Smooth muscle cell (in vitro differentiated cells): ENCODE measurements at regions not wholly inside any gene's neighbourhood (a gene's known extent, or its start where the extent isn't known, plus 50 kb on each side); places are given as distances from the start of the nearest gene placed in this dataset.

Experiments
- DNase-seq: peaks from one replicate; lab custom pipeline; 2025; ENCODE audit not compliant: unreplicated experiment; lab: John Stamatoyannopoulos, UW
- H2AFZ ChIP-seq: fragments of 200-600 bp; sonication (generic); 2 replicates; pipeline ENCODE4 v1.6.0; 2016; ENCODE audit warnings: antibody characterized with exemption, low read depth, mild to moderate bottlenecking
- H3F3A ChIP-seq: fragments of 200-600 bp; sonication (generic); 2 replicates; pipeline ENCODE4 v1.6.0; 2017; ENCODE audit warnings: antibody characterized with exemption, low read depth
- H3K27ac ChIP-seq: fragments of 200-600 bp; sonication (generic); 2 replicates; pipeline ENCODE4 v1.5.1; 2016; ENCODE audit warnings: low read depth, mild to moderate bottlenecking
- H3K27me3 ChIP-seq: fragments of 200-600 bp; sonication (generic); 2 replicates; pipeline ENCODE4 v1.6.1; 2016; ENCODE audit warnings: low read depth, mild to moderate bottlenecking
- H3K36me3 ChIP-seq: fragments of 200-600 bp; sonication (generic); 2 replicates; pipeline ENCODE4 v1.5.1; 2016; ENCODE audit warnings: low read depth
- H3K4me1 ChIP-seq: fragments of 200-600 bp; sonication (generic); 2 replicates; pipeline ENCODE4 v1.5.1; 2016; ENCODE audit warnings: low read depth
- H3K4me2 ChIP-seq: fragments of 200-600 bp; sonication (generic); 2 replicates; pipeline ENCODE4 v1.6.0; 2016; ENCODE audit warnings: mild to moderate bottlenecking
- H3K4me3 ChIP-seq: fragments of 200-600 bp; sonication (generic); 2 replicates; pipeline ENCODE4 v1.5.1; 2016; ENCODE audit warnings: mild to moderate bottlenecking
- H3K79me2 ChIP-seq: fragments of 200-600 bp; sonication (generic); 2 replicates; pipeline ENCODE4 v1.6.0; 2016; ENCODE audit warnings: low read depth, mild to moderate bottlenecking
- H3K9ac ChIP-seq: fragments of 200-600 bp; sonication (generic); 2 replicates; pipeline ENCODE4 v1.6.0; 2016; ENCODE audit warnings: low read depth
- H3K9me3 ChIP-seq: fragments of 200-600 bp; sonication (generic); replicated peaks from 2 replicates; pipeline ENCODE4 v1.5.1; 2016; ENCODE audit warnings: low read depth
- H4K20me1 ChIP-seq: fragments of 200-600 bp; sonication (generic); 2 replicates; pipeline ENCODE4 v1.6.0; 2016; ENCODE audit warnings: low read depth
- WGBS: methylation state at CpG from one replicate; pipeline ENCODE4 v1.1.7; 2016; ENCODE audit warnings: low lambda C conversion rate; 5-methylcytosine and 5-hydroxymethylcytosine counted together
- TF ChIP-seq, protein P1 (sequence below): fragments of 200-600 bp; sonication (generic); IDR thresholded peaks from 2 replicates; pipeline ENCODE4 v1.5.1; 2017; ENCODE audit warnings: borderline replicate concordance, mild to moderate bottlenecking, antibody characterized with exemption; ENCODE audit not compliant: insufficient read depth, poor library complexity, severe bottlenecking

DNA sequence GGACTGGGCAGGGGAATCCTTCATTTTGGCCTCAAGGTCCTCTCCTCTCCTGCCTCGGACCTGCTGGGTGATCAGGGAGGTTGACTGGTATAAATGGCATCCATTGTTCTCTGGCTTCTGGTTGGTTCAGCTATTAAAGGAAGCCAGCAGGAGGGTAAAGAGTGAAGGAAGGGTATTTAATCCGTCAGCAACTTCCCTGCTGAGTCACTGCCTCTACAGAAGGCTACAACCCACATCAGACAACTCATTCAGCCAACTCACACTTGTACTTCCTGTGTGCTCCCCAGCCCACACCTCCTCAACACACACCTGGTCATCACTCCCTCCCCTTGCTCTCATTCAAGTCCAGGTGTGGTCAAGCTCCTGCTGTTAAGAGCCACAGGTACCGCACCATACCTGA lies 68.3 kb upstream of the MRPS9 start:
- TF ChIP-seq, protein P1, sequence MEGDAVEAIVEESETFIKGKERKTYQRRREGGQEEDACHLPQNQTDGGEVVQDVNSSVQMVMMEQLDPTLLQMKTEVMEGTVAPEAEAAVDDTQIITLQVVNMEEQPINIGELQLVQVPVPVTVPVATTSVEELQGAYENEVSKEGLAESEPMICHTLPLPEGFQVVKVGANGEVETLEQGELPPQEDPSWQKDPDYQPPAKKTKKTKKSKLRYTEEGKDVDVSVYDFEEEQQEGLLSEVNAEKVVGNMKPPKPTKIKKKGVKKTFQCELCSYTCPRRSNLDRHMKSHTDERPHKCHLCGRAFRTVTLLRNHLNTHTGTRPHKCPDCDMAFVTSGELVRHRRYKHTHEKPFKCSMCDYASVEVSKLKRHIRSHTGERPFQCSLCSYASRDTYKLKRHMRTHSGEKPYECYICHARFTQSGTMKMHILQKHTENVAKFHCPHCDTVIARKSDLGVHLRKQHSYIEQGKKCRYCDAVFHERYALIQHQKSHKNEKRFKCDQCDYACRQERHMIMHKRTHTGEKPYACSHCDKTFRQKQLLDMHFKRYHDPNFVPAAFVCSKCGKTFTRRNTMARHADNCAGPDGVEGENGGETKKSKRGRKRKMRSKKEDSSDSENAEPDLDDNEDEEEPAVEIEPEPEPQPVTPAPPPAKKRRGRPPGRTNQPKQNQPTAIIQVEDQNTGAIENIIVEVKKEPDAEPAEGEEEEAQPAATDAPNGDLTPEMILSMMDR = no peak
- 51% methylated on average over 3 of the region's 3 CpGs for WGBS
- Histone ChIP-seq H3K27me3 (no peaks in the 10 kb centered on the region), H3K9me3 (no peaks in the 10 kb centered on the region), H3K79me2 (no peaks in the 10 kb centered on the region), H3K9ac (no peak overlapping the region), H3K36me3 (no peaks in the 10 kb centered on the region), H3K4me3 (no peak overlapping the region), H3K4me1 (no peaks in the 10 kb centered on the region), H3F3A (no peaks in the 10 kb centered on the region), H3K27ac (no peak overlapping the region), H3K4me2 (no peak overlapping the region), H4K20me1 (no peaks in the 10 kb centered on the region), H2AFZ (no peak overlapping the region)
- DNase-seq = no peak

DNA sequence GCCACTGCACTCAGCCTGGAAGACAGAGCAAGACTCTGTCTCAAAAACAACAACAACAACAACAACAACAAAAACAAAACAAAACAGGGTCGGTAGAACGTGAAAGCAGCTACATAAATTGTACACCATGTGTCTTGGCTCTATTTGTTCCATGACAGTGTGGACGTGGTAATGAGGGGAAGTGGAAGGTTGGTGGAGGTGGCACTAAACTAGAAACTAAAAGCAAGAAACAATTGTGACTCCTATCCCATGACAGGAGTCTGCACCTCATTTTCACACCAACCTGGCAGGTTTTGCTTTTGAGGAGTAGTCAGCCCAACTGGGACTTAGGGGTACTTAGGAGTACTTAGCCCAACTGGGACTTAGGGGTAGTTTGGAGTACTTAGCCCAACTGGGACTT lies 62.5 kb upstream of the MRPS9 start:
- WGBS = 84% methylated on average over 3 of the region's 3 CpGs
- H2AFZ ChIP-seq = no peak overlapping the region
- H3K9me3 ChIP-seq = no peaks in the 10 kb centered on the region
- no peaks in the 10 kb centered on the region for H4K20me1 ChIP-seq
- no peaks in the 10 kb centered on the region for H3K27me3 ChIP-seq
- no peak overlapping the region for H3K4me2 ChIP-seq
- no peaks in the 10 kb centered on the region for H3K4me1 ChIP-seq
- H3K79me2 ChIP-seq = no peaks in the 10 kb centered on the region
- H3F3A ChIP-seq = no peaks in the 10 kb centered on the region
- no peak for DNase-seq
- H3K27ac ChIP-seq = no peak overlapping the region
- H3K9ac ChIP-seq = no peak overlapping the region
- no peak overlapping the region for H3K4me3 ChIP-seq
- H3K36me3 ChIP-seq = no peaks in the 10 kb centered on the region
- TF ChIP-seq, protein P1 = no peak

DNA sequence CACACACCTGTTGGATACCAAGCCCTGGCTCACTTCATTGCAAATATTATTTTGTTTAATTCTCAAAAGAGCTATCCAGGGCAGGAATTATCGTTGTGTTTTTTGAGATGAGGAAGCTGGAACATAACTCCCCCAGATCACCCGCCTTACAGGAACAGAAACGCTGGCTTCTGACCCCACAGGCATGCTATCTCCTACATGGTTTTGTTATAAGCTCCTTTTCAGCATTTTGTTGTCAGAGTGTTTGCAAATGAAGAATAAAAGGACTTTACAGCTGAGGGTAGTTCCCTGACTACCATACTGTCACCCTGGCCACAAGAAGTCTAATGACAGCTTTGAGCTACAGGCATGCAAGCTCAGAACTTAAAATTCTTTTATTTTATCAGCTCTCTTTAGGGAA lies 62.0 kb upstream of the MRPS9 start:
- Histone ChIP-seq H3K4me2 (no peak overlapping the region), H3K79me2 (no peaks in the 10 kb centered on the region), H4K20me1 (no peaks in the 10 kb centered on the region), H2AFZ (no peak overlapping the region), H3K36me3 (no peaks in the 10 kb centered on the region), H3K9ac (no peak overlapping the region), H3K27me3 (no peaks in the 10 kb centered on the region), H3K4me1 (no peaks in the 10 kb centered on the region), H3K4me3 (no peak overlapping the region), H3K9me3 (no peaks in the 10 kb centered on the region), H3F3A (no peaks in the 10 kb centered on the region), H3K27ac (no peak overlapping the region)
- TF ChIP-seq, protein P1 = no peak
- 86% methylated on average over 3 of the region's 3 CpGs for WGBS
- no peak for DNase-seq

DNA sequence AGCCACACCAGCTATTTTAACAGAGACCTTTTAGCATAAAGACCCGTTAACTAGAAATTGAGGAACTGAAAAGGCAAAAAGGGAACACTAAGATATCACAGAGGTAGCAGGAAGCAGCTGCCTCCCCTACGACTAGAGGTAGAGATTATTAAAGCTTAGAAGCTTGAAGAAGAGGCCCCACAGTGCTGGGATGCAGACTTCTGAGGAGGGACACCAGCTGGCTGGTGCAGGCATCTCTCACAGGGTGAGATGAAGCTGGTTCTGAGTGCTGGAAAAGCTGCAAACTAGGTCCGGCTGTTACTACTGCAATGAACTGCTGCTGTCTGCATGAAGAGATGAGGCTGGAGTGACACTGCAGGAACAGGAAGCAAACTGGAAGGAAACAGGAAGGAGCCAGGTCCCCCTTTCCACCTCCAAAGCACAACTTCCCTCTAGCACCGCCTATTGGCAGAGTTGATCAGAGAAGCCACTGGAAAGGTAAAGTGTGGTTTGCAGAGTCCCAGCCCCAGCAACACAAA lies 61.2 kb upstream of the MRPS9 start:
- H3K27me3 ChIP-seq = no peaks in the 10 kb centered on the region
- no peak overlapping the region for H3K9ac ChIP-seq
- no peaks in the 10 kb centered on the region for H3K9me3 ChIP-seq
- H3K27ac ChIP-seq = no peak overlapping the region
- H3K79me2 ChIP-seq = no peaks in the 10 kb centered on the region
- TF ChIP-seq, protein P1 = no peak
- no peaks in the 10 kb centered on the region for H3K36me3 ChIP-seq
- no peak overlapping the region for H2AFZ ChIP-seq
- H4K20me1 ChIP-seq = no peaks in the 10 kb centered on the region
- no peak for DNase-seq
- no peak overlapping the region for H3K4me2 ChIP-seq
- no peaks in the 10 kb centered on the region for H3K4me1 ChIP-seq
- H3F3A ChIP-seq = no peaks in the 10 kb centered on the region
- WGBS = 68% methylated on average over 4 of the region's 4 CpGs
- H3K4me3 ChIP-seq = no peak overlapping the region
